HL-60 (cell line): ENCODE measurements at regions not wholly inside any gene's neighbourhood (a gene's known extent, or its start where the extent isn't known, plus 50 kb on each side); places are given as distances from the start of the nearest gene placed in this dataset.
"Not testable (repeated sequence)": the region's sequence is repeated elsewhere in the genome, so short reads cannot be mapped to it uniquely, and the experiment has no call there.

Experiments
- DNase-seq, 2 experiments: peaks; one replicate each; pipeline ENCODE4 v3.0.0-alpha.2; 2010 to 2020; ENCODE audit warnings: low read depth in 1 of 2, low spot score in 1 of 2
- H3K27ac ChIP-seq: fragments of 250-450 bp; sonication (Bioruptor Pico); replicated peaks from 2 replicates; pipeline ENCODE4 v1.5.1; 2020; ENCODE audit warnings: mild to moderate bottlenecking, moderate library complexity
- H3K27me3 ChIP-seq: fragments of 250-450 bp; sonication (Bioruptor Pico); 2 replicates; pipeline ENCODE4 v1.5.1; 2021; ENCODE audit warnings: mild to moderate bottlenecking, moderate library complexity; ENCODE audit not compliant: insufficient read depth, poor library complexity, severe bottlenecking
- H3K4me3 ChIP-seq: replicated peaks from 2 replicates; pipeline ENCODE4 v1.5.1; 2011; ENCODE audit warnings: mild to moderate bottlenecking, control low read depth, low read length; ENCODE audit not compliant: insufficient read depth
- GABPA ChIP-seq: IDR thresholded peaks from 2 replicates; pipeline ENCODE4 v1.6.1; 2012; ENCODE audit warnings: low read depth
- POLR2AphosphoS5 ChIP-seq: IDR thresholded peaks from 2 replicates; pipeline ENCODE4 v1.6.1; 2012; ENCODE audit warnings: low read depth
- SPI1 ChIP-seq: IDR thresholded peaks from 2 replicates; pipeline ENCODE4 v1.6.1; 2012; ENCODE audit warnings: low read depth, mild to moderate bottlenecking, borderline replicate concordance
- TF ChIP-seq, protein P1 (sequence below): IDR thresholded peaks from 2 replicates; pipeline ENCODE4 v1.6.1; 2012; ENCODE audit warnings: low read depth; ENCODE audit not compliant: insufficient replicate concordance
- TF ChIP-seq, protein P2 (sequence below): IDR thresholded peaks from one replicate; pipeline ENCODE4 v1.5.1; 2011; ENCODE audit warnings: low read length, control low read depth, inconsistent platforms; ENCODE audit not compliant: insufficient read depth

DNA sequence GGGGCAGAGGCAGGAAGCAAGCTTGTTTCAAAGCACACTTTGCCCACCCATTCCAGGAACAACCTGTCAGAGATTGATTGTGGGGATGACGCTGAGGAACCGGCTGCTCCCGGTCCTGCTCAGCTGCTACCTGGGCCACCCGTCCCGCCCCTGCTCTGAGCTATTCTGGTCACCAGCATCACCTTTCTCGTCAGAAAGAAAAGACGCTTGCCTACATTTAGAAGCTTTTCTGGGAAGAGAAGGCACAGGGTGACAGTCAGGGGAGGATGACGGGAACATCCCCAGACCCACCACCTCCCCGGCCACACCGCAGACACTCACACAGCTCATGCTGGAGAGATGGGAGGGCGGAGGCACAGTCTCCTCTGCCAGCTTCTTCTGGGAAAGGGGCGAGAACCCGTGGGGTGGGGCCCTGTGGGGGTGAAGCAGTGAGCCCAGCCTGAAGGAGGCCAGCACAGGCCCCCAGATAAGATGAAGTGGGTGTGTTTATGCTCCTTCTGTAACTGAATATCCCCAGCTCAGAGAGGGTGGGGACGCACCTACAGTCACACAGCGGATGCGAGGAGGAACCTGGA is 81.8 kb downstream of the CPZ start:
- Histone ChIP-seq H3K27ac (no peak overlapping the region), H3K27me3 (no peaks in the 10 kb centered on the region), H3K4me3 (no peak overlapping the region)
- no peak for DNase-seq
- TF ChIP-seq, protein P1, sequence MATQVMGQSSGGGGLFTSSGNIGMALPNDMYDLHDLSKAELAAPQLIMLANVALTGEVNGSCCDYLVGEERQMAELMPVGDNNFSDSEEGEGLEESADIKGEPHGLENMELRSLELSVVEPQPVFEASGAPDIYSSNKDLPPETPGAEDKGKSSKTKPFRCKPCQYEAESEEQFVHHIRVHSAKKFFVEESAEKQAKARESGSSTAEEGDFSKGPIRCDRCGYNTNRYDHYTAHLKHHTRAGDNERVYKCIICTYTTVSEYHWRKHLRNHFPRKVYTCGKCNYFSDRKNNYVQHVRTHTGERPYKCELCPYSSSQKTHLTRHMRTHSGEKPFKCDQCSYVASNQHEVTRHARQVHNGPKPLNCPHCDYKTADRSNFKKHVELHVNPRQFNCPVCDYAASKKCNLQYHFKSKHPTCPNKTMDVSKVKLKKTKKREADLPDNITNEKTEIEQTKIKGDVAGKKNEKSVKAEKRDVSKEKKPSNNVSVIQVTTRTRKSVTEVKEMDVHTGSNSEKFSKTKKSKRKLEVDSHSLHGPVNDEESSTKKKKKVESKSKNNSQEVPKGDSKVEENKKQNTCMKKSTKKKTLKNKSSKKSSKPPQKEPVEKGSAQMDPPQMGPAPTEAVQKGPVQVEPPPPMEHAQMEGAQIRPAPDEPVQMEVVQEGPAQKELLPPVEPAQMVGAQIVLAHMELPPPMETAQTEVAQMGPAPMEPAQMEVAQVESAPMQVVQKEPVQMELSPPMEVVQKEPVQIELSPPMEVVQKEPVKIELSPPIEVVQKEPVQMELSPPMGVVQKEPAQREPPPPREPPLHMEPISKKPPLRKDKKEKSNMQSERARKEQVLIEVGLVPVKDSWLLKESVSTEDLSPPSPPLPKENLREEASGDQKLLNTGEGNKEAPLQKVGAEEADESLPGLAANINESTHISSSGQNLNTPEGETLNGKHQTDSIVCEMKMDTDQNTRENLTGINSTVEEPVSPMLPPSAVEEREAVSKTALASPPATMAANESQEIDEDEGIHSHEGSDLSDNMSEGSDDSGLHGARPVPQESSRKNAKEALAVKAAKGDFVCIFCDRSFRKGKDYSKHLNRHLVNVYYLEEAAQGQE = no peak
- no peak for TF ChIP-seq GABPA
- TF ChIP-seq, protein P2, sequence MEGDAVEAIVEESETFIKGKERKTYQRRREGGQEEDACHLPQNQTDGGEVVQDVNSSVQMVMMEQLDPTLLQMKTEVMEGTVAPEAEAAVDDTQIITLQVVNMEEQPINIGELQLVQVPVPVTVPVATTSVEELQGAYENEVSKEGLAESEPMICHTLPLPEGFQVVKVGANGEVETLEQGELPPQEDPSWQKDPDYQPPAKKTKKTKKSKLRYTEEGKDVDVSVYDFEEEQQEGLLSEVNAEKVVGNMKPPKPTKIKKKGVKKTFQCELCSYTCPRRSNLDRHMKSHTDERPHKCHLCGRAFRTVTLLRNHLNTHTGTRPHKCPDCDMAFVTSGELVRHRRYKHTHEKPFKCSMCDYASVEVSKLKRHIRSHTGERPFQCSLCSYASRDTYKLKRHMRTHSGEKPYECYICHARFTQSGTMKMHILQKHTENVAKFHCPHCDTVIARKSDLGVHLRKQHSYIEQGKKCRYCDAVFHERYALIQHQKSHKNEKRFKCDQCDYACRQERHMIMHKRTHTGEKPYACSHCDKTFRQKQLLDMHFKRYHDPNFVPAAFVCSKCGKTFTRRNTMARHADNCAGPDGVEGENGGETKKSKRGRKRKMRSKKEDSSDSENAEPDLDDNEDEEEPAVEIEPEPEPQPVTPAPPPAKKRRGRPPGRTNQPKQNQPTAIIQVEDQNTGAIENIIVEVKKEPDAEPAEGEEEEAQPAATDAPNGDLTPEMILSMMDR = no peak
- no peak for TF ChIP-seq SPI1
- no peak for TF ChIP-seq POLR2AphosphoS5

DNA sequence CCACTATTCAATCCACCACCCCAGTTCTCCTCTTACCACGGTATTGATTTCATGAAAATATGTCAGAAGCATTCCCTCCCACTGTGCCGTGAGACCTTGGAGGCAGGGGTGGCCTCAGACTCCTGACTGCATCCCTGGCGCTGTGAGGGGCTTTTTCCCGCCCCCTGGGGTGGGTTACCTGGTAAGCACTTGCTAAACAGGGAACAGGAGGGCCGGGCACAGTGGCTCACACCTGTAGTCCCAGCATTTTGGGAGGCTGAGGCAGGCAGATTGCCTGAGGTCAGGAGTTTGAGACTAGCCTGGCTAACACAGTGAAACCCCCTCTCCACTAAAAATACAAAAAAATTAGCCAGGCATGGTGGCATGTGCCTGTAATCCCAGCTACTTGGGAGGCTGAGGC is 80.5 kb downstream of the CPZ start:
- not testable (repeated sequence) for H3K27ac ChIP-seq, DNase-seq, H3K27me3 ChIP-seq, H3K4me3 ChIP-seq

DNA sequence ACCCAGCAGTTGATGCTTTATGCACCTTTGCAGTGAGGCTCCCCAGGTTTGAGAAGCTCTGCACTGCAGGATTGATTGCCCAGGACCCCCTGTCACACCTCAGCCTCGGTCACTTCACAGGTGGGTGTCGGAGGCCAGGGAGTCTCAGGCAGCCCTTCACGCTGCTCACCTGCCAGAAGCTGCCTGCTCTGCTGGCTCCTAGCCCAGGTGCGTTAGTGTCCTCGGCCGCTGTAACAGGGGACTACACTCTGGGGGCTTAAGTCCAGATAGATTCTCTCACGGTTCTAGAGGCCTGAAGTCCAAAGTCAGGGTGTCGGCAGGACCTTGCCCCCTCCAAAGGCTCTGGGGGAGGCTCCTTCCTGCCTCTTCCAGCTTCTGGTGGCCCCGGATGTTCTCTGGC is 79.9 kb downstream of the CPZ start:
- H3K27ac ChIP-seq = no peak overlapping the region
- DNase-seq = no peak
- no peak for TF ChIP-seq POLR2AphosphoS5
- TF ChIP-seq, protein P1 = no peak
- TF ChIP-seq SPI1 = no peak
- TF ChIP-seq, protein P2 = no peak
- no peak for TF ChIP-seq GABPA
- no peaks in the 10 kb centered on the region for H3K27me3 ChIP-seq
- H3K4me3 ChIP-seq = no peak overlapping the region

DNA sequence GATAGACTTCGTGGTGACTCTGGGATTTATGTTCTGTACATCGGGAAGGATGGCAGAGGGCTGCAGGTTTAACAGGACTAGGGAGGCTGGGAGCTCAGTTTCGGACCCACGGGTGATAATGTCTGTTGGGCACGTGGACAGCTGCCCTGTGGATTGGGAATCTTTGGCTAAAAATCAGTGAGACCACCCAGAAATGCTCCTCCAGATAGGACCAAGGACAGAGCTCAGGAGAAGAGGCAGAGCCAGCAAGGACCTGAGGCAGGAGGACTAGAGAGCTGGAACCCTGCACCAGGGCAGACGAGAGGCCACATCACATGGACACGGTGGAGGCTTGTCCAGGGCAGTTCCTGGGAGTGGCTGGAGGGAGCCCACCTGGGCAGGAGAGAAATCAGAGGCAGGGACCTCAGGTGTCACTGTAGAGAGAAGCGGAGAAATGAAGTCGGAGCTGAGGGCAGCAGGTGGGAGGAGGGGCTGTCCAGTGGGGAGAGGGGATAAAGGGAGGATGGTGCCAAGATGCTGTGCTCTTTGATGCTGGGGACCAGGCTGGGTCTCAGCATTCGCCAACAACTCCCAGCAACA is 79.2 kb downstream of the CPZ start:
- Histone ChIP-seq H3K4me3 (no peak overlapping the region), H3K27ac (no peak overlapping the region), H3K27me3 (no peaks in the 10 kb centered on the region)
- TF ChIP-seq SPI1 (no peak), GABPA (no peak), POLR2AphosphoS5 (no peak)
- TF ChIP-seq, protein P2 = no peak
- TF ChIP-seq, protein P1 = no peak
- no peak for DNase-seq
